Stimulated activated CD8-positive, alpha-beta memory T cell treated with anti-CD3 and anti-CD28 coated beads, Interleukin-15, amount 100 ng/mL, for 1 hour (primary cell): ENCODE measurements at regions not wholly inside any gene's neighbourhood (a gene's known extent, or its start where the extent isn't known, plus 50 kb on each side); places are given as distances from the start of the nearest gene placed in this dataset.
"Not testable (repeated sequence)": the region's sequence is repeated elsewhere in the genome, so short reads cannot be mapped to it uniquely, and the experiment has no call there.

ENCODE experiments used
- DNase-seq: peaks from one replicate; pipeline ENCODE4 v3.0.0-alpha.2; 2020; ENCODE audit warnings: low read depth

DNA sequence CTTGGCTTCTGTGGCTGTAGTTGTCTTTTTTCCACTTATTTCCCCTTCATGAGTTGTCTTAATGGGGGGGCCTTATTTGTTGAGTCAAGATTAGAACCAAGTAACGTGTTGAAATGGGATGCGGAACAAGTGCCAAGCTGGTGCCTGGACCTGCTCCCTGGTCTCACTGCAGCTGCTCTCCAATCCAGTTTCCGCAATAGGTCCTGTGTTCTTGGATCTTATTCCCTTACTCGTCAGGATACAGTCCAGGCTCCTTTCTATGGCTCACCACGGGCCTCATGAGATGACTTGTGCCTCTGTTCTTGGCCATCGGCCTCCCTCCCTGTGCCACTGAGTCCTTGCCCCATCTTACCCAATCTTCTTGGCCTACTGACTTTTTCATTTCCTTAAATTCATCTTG, 159.6 kb upstream of the CADM1 start:
- no peak for DNase-seq

DNA sequence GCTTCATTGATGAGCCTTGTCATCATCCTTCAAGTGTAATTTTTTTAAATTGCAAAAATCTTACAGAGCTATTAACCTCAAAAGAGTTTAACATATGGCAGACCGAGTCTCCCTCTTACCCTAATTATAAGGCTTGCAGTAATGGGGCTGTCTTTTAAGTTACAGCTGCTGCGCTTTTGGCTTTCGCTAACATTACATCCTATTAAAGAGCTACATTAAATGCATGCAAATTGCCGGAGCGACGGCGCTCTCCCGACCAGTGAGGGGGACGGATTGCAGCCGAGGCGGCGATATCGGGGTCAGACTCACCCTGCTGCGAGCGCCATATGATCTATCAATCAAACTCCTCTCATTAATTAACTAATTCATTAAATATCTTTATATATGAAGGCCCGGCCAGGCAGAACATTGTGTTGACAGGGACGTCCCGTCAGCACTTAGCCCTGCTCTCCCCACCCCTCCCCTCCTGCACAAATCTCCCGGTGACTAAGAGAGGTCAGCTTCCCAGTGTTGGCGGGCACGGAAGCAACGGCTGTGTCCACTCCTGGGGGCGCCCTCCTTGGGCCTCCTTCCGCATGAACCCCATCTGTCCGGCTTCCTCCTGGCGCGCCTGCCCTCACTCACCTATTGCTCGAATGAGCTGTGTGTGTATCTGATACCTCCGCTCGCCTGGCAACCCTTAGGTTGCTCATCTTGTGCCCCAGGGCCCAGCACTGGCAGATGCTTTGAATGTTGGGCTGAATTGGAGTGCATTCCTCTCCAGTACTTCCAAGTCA, 156.0 kb upstream of the CADM1 start:
- no peak for DNase-seq

DNA sequence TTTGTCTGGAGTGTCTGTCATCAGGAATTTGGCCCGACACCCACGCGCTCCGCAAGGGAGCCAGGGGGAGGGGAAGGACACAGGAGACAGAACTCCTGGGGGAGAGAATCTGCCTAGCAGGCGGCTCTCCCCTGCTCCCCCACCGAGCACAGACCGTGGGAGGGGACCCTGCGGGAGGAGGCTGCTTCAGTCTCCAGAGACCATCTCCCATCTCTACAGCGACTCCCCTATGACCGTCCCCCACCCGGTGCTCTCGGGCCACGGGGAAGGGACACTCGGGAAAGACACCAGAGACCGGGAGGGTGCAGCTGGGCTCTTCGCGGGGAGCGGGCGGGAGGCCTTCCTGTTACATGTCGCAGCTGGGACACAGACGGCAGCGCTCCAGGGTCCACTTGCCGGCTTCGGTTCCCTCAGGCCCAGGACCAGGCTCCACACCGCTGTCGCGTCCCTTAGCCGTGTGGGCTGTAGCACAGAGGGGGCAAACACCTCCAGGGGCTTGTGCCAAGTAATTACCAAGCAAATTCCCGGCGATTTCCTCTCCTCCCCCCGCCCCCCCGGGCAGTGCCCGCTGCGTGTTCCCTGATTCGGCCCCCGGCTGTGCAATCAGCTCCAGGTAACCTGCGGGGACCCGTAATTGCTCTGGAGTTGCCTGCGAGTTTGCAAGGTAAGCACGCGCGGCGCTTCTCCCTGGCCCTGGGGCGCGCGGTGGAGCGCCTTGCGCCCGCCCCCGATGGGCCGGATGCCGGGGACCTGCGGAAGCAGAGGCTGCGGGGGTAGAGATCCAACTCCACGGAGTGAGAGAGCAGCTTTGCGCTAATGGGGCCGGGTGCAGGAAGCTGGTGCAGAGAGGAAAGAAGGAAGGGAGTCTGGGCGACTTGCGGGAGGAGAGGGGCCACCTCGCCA, 155.1 kb upstream of the CADM1 start:
- no peak for DNase-seq

DNA sequence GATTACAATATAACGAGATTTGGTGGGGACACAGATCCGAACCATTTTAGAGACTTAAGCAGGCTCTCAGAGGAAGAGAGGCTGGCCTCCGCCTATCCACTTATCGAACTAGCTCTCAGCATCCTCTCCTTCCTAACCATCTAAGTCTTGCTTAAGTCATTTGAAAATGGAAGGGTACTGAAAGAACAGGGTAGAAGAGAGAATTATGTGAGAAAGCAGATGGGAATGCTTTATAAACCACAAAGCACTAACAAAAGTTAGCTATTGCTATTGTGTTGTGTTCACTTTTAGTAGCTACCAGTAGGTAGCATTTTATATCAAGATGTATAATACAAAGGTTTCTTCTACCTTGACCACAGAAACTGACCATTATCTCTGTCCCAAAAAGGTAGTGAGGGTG, 153.4 kb upstream of the CADM1 start:
- DNase-seq, result no peak

DNA sequence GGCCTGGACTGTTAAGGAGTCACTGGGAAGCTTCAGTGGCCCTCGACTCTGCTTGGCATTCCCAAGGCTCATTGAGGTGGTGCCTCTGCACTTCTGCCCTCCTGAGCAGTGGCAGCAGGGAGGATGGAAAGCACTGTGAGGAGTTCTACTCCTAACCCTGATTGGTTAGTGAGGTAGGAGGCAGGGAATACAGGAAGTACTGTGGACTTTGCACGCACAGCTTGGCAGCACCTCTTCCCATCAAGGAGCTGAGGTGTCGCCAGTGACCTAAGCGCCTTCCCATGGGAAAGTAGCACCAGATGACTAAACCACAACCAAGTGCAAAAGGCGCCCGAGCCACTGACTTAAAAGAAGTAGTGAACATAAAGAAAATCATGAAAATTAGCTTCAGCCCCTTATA, 152.5 kb upstream of the CADM1 start:
- no peak for DNase-seq

DNA sequence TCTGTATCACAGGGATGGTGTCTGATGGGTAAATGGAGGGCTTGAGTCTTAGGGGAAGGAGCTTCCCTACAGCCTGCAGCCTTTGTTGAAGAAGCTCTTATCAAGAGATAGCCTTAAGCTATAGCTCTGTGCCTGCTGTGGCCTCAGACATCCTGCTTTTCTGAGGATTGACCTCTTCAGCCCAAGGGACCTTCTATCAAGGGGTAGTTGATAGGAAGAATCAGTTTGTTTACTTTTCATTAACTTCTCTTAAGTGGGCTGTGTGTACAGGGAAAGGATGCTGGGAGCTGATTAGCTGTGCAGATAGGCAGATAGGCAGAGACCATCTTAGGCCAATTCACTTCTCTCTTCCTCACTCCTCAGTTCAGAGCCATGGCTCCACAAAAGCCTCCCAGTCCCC, 151.8 kb upstream of the CADM1 start:
- DNase-seq, result no peak

DNA sequence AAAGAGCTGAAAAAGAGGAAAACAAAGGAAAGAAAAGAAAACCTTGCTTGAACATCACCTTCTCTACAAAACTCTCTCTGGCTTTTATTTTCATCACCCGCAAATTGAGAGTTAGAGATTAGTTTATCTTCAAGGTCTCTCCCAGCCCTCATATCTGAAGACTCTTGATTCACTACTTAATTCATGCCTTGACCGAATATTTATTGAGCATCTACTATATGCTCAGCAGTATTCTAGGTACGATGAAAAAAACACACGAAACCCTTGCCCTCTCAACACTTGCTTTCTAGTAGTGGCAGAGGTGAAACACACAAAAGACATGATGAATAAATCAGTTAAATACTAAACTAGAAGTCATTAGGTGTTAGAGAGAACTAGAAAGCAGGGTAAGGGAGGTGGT, 150.6 kb upstream of the CADM1 start:
- no peak for DNase-seq

DNA sequence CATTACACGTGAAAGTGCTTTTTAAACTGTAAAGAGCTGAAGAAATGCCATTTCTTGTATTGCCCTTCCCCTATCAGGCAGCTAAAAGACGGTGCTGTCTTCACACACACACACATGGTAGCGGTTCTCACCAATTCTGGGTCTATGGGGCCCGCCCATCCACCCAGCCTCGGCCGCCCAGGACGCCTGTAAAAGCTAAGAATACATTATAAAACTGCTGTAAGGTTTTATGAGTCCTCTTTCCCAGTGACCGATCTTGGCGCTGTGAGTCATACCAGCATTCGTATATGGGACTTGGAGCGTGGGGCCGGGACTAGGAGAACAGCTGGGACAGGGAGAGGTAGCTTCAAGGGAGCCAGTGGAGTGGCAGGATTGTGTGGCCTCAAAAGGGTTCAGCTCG, 149.7 kb upstream of the CADM1 start:
- no peak for DNase-seq

DNA sequence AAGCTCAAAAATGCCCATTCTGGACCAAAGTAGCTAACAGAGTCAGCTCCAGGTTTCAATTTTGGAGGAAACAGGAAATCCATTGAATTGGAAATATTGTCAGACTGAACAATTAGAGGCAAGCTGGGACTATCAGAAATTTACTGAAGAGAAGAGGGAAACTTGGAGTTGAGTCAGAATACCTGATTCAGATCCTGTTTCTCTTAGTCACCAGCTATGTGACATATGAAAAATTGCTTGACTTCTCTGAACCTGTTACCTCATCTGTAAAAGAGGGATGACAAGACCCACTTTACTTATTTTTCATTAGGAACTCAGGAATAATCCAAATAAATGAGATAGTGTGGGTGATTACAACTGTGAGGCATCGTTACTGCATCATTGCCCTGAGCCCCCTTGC, 148.9 kb upstream of the CADM1 start:
- no peak for DNase-seq

DNA sequence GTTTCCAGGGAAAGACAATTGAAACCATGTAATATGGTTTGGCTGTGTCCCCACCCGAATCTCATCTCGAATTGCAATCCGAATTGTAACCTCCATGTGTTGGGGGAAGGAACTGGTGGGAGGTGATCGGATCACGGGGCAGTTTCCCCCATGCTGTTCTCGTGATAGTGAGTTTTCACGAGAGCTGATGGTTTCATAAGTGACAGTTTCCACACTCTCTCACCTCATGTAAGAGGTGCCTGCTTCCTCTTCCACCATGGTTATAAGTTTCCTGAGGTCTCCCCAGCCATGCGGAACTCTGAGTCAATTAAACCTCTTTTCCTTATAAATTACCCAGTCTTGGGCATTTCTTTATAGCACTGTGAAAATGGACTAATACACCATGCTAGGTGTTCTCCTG, 148.3 kb upstream of the CADM1 start:
- no peak for DNase-seq

DNA sequence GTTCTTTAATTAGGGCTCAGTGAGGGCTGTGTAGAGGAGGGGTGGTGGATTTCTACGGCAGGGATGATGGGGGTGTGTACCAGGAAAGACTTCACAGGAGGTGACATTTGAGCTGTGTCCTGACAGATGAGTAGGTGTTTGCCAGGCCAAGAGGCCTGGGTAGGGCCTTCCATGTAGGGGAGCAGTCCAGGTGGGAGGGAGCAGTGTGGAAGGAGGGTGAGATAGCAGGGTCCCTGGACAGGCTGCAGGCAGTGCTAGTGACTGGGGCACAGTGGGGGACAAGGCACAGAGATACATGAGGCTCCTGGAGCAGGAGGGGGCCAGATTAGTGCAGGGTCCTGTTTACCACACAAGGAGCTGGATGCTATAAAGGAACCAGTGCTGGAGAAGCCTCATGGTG, 147.9 kb upstream of the CADM1 start:
- DNase-seq, result no peak

DNA sequence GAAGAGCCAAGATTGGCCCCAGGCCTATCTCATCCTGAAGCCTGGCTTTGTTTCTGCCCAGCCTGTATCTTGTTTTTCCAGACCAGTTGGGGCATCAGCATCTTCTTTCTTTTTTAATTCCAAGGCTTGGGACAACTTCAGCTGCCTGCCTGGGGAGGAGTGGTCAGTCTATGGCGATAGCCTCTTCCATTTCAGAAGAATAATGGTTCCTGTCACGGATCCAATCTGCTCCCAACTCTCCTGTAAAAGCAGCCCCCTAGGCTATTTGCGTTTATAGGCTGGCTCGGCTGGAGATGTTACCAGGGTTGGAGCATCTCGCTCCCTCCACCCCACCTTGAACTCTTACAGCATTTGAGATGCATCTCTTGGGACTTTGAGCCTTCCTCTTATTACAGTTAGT, 145.2 kb upstream of the CADM1 start:
- DNase-seq, result no peak

DNA sequence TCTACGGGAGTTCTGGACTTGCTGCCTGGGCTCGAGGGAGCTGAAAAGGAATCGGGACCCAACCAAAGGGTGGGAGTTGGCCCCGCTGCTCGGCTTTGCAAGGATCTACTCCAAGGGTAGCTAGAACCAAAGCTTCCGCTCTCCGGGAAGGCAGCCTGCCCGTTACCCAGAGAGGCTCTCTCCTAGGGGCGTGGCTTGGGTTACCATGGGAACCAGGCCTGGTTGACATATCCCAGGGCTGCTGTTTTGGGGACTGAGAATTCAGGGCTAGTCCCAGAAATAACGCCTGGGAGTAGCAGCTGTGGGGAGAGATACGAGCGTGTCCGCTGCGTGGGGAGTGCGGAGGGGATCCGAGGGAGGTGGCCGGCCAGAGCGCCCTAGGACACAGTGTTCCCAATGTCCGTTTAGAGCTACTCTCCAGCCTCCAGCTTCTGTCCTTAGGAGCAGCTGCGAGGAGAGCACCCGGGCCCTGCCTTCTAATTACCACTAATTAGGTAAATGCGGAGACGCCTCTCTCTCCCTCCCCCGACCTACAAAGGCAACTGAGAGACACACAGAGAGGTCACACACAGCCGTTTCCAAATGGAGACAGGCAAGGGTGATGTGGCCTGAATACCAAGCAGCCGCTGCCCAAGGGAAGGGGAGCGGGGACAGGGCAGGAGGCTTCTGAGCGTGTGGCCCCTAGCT, 141.6 kb upstream of the CADM1 start:
- no peak for DNase-seq

DNA sequence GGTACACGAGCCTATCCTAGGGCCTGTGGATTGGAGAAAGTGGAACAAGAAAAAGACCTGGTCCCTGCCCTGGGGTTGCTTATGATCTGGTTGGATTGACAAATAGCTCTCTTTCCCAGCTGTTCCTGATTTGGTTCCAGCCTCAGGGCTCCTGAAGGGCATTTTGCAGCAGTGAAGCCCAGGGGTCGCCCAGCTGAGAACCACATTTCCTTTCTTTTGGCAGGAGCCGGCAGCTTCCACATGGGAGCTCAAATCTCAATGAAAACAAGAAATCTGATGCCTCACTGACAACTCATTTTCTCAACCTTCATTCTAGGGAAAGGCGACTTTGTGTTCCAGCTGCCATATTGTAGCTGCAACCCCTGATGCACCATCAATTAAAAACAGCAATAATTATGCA, 140.6 kb upstream of the CADM1 start:
- no peak for DNase-seq

DNA sequence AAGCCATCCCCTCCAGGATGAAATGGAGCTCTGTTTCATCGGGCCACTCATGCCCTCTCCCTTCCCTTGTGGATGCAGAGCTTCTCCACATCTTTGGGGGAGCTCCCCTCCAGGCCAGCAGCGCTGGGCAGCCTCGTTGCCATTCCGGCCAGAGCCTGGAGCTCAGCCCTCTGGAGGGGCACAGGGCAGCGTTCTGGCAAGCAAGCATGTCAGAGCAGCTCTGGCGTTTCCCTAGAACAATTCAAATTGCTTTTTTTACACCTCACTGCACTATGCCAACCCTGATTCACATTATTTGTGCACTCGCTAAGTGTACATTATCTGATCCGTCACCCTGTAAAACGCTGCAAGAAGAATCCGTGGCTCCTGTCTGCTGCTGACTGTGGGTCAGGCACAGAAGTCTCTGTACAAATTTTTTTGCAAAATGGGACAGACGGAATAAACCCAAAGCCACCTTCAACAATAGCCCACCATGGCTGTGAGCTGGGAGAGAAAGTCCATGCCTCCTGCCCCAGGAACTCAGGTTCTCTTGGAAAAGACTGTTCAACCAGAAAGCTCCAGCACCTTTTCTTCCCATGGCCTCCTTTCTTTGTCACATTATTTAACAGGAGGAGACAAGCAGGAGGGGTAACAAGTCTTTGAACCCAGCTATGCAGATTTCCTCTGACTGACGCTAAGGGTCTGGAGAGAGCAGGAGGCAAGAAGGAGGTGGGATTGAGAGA, 139.5 kb upstream of the CADM1 start:
- DNase-seq, result no peak

DNA sequence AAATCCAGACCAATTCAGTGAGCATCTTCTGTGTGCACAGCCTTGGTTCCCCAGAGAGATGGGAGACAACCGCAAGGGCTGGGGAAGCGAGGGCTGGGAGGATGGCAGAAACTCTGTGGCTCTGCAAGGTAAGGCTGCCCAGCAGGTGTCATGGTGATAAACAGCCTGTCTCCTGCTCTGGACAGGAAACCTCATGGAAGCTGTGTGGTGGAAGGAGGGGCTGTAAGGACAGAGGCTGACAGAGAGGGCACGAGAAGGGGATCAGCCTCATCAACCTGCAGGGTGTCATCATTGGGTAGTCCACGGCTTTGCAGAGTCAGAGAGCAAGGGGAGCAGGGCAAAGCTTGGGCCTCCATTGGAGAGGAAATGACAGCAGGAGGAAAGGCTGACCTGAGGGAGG, 138.4 kb upstream of the CADM1 start:
- DNase-seq, result no peak

DNA sequence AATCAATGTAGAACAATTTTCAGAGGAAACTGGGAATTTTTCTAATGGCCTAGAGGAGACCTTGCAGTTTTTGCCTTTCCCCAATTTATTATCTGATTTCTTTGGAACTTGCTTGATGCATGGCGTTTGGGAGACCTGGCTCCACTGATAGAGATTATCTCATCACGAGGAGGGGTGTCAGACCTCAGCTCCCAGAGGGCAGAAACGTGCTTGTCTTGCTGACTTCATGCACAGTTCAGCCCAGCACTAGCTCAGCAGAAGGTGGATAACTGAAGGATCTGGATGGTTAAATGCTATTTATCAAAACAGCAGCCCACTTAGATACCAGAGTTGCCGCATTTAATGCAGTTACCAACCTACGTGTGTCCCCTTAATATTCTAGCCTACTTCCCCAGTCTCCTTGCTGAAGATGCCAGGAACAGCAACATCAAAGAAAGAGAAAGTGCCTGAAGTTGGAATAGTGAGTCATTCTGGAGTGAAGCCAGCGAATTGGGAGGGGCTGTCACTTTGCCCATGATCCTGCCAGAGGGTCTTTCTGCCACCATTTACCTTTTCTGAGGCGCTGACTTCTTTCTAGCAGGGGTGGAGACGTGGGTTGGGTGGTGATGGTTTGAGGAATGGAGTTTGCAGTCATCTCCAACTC, 133.5 kb upstream of the CADM1 start:
- DNase-seq, result no peak

DNA sequence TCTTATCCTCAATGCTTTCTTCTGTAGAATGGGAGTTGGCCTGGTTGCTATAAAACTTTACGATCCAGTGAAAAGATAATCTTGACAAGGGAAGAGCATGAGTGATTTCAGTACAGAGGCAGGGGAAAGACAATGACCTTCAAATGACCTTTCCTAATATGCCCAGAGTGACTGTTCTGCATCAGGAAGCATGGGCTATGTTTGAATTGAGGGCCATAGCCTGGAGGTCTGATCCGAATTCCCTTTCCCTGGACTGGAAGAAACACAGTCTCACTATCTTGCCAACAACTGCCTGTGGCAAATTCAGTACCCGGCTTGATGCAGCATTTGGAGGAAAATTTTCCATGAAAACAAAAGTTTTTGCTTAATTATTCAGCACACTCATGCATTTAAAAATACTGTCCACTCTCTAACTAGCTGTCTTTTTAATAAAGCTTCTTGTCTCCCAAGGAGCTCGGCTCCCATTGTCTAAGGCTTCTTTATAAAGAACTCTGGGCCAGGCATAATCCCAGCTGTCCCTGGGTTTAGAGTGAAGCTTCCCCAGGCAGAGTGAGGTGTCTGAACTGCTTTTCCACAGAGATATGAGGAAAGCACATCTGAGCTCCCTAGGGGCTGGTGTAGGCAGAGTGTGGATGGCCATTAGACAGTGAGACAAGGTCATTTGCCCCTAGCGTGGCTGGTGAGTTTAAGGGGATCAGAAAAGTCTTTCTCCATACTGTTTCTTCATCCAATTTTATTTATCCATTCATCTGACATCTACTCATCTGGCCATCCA, 132.7 kb upstream of the CADM1 start:
- no peak for DNase-seq

DNA sequence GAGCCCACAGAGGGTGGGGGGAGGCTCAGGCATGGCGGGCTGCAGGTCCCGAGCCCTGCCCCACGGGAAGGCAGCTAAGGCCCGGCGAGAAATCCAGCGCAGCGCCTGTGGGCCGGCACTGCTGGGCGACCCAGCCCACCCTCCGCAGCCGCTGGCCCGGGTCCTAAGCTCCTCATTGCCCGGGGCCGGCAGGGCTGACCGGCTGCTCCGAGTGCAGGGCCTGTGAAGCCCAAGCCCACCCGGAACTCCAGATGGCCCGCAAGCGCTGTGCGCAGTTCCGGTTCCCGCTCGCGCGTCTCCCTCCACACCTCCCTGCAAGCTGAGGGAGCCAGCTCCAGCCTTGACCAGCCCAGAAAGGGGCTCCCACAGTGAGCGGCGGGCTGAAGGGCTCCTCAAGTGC, 129.8 kb upstream of the CADM1 start:
- not testable (repeated sequence) for DNase-seq

DNA sequence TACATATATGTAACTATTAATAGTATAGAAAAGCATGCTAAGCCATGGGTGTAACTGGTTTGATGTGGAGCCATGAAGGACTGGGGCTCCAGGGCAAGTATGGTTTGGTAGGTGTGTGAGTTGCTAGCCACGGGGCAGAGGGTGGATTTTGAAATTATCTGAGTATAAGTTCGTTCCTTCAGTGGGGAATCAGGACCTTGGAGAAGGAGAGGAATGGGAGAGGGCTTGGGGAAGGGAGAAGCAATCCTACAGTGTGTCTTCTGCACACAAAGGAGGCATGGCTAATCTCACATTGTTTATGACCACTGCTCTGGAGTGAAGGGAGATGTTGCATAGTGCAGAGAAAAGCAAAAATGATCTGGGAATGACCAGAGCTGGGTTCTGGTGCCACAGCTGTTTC, 127.8 kb upstream of the CADM1 start:
- DNase-seq, result no peak

DNA sequence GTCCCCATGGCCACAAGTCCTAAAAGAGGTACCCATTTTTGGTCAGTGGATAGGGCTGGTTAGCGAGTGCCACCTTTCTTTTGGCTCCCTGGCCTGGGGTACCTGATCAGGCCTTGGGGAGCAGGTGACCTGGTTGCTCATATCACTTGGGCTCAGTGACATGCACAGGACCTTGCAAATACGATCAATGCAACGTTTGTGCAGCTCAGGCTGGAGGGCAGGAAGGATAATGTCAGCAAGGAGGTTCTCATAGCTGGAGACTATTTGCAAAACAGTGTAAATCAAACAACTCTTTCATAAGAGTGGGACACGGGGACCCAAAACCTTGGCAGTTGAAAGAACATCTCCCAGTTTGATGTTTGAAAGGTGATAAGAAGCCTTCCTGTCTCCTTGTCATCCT, 127.4 kb upstream of the CADM1 start:
- DNase-seq, result no peak
